ENCODE measurements at regions not wholly inside any gene's neighbourhood (a gene's known extent, or its start where the extent isn't known, plus 50 kb on each side); places are given as distances from the start of the nearest gene placed in this dataset.

DNA sequence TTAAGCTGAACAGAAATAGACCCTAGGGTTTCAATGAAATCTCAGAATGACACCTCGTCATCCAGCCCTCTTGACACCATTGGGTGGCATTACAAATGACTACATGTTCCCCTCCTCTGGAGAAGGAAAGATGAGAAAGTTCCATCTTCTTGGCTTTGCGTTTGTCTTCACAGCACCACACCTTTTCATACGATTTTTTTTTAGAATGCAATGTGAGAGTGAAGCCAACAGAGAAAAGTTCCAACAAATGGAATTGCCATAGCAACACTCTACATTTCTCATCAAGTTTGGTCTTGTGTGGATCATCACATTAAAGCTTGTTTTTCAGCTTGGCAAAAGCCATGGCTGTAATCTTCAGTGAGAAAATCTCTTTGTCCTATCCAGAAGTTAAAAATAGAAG lies 183.4 kb upstream of the SNX7 start:
- DNase-seq: no peak

DNA sequence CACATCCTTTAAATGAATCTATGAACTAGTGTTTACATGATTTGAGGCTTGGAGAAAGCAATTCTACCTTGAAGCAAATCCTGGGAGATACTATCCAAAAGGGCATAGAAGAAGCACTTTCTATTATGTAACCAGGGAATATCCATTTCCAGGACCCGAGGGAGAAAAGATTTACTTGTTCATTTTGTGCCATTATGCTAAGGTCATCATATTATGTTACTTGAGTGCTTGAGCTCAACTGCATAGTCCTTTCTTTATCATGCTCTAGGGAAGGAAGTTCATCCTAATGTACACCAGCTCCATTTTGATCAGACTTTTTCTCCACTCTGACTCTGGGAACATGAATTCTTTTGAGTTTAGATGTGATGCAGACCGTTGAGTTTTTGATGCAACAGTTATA lies 188.6 kb upstream of the SNX7 start:
- DNase-seq: no peak

DNA sequence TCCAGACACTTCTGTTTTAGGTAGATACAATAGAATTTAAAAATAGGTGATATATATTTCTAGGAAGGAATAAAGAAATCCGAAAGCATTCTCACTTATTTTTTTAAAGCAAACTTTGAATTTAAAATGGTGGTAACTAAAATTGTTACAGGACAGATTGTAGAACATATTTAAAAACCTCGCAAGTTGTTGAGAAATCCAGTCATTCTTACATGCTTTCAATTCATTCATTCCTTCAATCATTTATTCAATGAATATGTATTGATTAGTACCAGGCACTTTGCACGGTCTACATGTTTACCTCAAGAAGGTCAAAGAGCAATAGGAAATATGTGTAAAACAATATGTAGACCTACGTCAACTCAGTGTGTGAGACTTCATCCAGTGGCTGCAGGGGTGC lies 189.9 kb upstream of the SNX7 start:
- DNase-seq: no peak

DNA sequence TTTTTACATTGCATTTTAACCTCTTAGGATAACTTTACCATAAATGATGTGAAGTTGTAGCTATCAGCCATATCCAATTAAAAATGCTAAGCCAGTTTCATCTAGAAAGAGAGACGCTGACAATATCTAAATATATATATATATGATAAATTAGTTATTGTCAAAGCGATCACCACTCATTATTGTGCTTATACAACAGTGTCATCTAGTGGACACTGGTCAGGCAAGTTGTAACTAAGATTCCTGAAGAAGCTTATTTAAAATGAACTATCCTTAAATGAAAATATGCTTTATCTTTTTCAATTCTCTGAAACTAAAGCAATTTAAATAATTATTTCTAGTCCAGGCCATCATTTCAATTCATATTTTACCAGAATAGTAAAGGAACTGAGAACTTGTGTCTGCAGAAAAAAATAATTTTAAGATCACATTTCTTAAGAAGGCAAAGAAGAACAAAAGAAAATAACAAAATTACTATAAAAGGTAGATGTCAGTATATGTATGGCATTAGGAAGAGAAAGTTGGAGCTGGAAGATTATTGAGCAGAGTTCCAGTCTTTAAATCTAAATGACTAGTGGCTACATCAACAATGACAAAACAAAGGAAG lies 193.3 kb upstream of the SNX7 start:
- DNase-seq: peak; percentile 85

DNA sequence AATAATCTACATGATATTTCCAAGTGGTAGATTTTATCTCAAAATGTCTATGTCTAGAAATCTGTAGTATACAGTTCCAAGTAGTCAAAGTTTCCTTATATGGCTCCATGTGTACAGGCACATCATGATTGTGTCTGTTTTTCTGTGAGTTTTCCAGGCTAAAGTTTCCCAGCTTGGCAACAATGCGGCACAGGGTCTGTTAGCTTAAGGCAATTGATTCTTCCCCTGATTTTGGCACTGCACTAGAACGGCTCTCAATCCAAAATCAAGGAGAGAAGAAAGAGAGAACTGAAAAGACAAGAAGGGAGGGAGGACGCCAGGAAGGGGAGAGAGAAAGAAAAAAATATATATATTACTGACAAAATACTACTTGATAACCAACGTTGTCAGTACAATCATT lies 193.9 kb upstream of the SNX7 start:
- no peak for DNase-seq

DNA sequence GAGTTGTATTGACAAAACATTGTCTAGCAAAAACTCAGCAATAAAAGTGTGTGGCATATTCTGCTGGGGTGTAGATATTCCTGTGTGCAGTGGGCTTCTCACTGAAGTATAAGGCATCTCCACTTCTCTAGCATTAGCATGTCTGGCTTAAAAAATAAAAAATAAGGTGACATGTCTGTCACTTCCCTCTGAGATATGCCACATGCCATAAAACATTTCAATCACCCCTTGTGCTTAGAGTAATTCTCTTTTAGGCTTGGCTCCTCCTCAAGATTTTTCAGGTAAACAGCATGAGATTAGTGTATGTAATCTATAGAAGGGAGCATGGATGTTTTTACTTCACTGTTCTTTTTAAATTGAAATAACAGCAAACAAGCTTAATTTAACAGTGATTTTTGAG lies 194.4 kb upstream of the SNX7 start:
- DNase-seq: no peak

DNA sequence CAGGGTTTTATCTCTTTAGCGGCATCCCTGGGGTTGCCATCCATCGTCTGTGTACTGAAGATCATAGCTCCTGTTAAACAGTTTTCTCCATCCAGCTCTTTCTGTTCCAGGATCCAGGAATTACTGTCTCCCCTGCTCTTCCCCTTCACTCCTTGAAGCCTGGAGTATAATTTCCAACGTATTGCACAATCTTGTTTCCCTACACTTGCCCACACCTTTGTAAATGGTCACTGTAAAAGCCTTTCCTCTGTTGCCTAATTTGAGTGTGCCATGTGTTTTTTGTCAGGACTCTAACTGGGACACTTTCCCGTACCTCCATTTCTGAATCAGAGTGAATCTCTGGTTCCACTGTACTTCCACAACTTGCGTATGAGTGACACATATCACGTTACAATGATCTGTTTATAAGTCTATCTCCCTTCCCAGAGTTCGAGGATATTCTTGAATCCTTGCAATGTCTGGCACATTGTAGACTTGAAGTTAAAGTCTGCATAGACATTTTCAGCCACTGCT lies 199.6 kb upstream of the SNX7 start:
- DNase-seq: no peak

DNA sequence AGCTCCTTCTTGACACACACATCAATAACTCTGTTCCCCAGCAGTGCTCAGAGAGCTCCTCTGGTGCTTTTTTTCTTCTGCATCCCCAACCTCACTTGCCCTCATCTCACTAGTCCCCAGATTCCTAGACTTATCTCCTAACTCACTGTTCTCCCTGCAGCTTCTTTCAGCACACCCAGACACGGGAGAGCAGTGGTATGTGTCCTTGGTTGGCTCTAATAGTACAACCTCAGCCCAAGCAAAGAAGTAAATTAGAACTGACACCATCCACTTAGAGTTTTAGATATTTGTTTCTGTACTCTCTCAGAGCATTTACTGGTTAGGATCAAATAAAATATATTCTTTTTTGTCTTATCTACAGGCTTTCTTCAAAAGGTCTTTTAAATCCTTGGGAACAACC lies 201.4 kb upstream of the SNX7 start:
- no peak for DNase-seq

DNA sequence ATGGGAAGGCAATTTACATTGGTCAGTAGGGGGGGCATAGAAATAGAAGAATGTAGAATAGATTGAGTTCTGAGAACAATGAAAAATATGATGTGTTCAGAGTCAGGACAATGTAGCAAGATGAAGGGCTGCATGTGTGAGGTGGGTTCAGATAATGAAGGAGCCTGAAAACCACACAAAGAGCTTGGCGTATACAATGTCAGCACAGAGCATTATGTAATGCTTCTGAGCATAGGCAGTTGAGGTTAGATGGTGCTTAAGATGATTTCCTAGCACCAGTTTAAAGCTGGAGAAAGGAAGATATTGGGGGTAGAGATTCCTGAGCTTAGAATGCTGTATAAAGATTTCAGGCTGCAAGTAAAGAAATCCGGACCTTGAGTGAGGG lies 202.0 kb upstream of the SNX7 start:
- DNase-seq: no peak

DNA sequence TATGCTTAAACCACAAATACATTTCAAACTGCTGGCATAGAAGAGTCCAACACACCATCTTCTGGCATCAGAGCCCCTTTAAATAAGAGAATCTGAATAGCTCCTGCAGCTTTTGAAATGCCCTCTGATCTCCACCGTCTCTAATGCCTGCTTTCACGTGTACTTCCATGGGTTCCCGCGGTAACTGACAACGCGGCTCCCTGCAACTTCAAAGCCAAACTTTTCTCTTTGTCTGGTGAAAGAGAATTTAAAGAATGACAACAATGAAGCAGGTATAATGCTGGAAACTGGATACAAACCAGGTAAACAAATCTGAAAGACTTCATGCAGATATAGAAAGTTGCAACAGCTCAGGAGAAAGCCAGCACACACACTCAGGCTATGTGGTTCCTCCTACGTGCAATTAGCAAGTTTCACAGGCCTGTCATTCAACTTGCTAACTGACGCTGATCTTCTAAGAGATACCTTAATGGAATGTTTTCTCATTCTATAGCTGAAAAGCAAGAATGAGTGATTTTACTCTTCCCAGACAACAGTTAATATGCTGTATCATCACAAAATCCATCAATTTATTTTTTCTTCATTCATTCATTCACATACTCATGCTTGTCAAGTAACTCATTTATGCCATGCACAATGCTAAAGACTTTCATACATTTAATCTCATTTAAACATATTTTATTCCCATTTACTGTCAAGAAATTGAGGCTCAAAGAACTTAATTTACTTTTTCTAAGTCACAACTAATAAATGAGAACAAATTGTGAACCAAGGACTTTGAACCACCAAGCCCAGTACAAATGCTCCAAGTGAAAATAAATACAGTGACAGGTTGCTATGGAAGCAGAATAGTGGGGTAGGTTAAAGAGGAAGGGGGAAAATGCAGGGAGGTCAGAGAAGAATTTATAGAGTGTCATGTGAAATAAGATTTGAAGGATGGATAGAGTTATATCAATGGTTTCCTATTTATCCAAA lies 202.7 kb upstream of the SNX7 start:
- DNase-seq: no peak

DNA sequence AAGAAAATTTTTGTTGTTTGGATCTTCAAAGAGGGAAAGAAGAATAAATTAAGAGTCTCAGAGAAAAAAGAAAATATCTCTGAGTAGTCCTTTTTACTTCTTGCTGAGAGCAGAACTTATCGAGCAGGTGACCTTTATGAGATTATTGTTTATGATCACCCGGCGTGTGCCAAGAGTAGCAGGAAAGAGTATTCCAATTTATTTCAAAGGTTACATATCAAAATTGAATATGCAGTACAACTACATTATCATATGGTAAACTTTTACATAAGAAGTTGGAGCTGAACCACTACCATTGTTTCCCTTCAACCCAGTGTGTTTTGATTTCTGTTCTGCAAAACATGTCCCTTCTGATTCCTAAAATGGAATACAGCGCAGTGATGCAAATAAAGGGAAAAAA lies 204.3 kb upstream of the SNX7 start:
- DNase-seq: no peak

DNA sequence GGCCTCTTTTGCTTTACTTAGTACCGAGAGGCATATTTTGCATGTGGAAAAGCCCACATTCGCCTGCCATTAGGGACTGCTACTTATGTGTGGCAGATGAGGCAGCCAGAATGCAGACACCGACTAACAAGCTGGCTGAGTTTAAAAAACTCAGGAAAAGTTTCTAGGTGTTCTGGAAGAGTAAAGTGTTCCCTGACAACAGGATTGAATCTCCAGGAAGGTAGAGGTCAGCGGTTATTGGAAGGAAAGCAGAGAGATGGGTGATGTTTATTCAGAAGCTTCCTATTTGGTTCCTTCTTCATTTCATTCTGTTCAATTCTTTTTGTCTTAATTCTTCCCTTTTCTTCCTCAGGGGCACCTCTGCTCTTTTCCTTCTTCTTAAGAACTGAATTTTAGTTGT lies 206.9 kb upstream of the SNX7 start:
- DNase-seq: no peak

DNA sequence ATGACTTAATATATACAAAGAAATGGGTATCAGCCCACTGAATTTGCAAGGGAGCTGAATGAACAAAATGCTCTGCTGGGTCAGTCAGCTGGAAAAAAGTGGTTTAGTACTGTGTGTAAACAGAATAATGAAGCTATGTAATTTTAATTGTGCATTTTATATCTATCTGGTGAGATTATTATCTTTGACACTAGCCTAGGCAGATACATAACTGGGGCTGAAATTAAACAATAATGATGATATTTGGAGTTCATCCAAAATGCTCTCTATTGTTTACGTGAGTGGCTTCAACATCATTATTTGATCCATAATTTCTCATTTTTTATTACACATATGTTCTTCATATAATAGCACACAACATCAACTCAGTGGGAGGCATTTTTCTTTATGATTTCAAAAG lies 208.5 kb upstream of the SNX7 start:
- DNase-seq: no peak

DNA sequence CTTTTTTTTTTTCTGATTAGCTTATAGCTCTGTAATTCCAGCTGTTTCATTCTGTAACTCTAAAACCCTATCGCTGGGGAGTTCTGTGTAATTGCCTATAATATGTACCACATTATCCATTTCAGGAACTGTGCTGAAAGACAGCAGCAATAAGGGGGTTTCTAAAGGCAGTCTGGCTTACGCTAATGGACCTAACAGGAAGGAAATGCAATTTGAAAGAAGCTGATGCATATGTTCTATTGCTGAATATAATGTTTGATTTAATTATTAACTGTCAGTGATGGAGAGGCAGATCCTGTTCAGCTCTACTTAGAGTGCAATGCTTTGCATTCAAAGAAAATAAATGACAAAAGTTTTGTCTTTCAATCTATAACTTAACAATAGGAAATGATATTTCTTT lies 209.4 kb upstream of the SNX7 start:
- DNase-seq: no peak

DNA sequence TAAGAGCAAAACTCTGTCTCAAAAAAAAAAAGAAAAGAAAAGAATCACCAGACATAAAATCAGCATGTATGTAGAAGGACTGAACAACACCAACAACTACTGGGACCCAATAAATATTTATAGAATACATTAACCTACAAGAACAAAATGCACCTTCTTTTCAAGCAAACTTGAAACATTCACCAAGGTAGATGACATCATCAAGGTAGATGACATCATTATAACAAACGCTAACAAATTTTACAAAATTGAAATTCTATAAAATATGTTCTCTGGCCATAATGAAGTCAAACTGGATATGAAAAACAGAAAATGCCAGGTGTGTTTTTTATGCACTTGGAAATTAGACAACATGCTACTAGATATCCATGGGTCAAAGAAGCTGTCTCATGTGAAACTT lies 220.2 kb upstream of the SNX7 start:
- DNase-seq: no peak

DNA sequence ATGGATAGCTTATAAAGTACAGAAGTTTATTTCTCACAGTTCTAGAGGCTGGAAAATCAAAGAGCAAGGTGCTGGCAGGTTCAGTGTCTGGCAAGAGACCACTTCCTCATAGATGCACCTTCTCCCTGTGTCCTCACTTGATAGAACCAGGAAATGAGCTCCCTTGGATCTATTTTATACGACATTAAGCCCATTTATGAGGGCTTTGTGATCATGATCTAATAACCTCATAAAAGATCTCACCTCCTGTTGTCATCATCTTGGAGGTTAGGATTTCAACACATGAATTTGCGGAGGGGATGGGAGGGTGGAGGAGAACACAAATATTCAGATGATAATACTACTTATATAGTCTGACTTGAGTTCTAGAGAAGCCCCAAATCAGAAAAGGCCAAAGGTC lies 222.1 kb upstream of the SNX7 start:
- DNase-seq: no peak

DNA sequence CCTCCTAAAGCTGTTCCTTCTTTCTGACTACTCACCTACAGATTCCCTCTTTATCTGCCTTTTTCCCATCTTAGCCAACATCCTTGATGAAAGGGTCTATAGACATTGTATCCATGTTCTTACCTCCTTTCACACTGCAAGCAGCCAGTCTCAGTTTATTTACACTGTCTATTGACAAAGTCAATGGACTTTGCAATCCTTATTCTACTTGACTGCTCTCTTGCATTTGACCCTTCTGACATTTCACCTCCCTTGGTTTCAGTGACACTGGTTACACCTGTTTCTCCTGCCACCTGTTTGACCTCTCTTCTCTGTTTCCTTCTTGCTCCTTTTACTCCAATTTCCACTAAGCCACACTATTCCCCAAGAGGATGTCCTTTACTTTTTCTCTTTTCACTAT lies 224.0 kb upstream of the SNX7 start:
- DNase-seq: no peak

DNA sequence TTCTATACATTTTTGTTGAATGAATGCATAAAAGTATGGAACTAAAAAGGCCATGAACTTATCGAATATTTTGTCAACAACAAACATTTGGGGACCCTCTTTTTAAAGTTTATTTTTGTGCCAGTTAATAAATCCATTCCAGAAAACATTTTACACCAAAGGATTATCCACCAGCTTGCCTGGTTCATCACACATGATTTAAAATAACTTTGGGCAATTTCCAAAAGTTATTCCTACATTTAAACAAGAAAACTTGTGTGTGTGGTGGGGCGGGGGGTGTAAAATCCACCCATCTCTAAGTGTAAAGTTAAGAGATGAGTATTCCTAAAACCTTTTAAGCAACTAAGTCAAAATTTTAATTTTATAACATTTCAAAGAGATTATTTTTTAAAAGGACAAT lies 224.5 kb upstream of the SNX7 start:
- DNase-seq: no peak

DNA sequence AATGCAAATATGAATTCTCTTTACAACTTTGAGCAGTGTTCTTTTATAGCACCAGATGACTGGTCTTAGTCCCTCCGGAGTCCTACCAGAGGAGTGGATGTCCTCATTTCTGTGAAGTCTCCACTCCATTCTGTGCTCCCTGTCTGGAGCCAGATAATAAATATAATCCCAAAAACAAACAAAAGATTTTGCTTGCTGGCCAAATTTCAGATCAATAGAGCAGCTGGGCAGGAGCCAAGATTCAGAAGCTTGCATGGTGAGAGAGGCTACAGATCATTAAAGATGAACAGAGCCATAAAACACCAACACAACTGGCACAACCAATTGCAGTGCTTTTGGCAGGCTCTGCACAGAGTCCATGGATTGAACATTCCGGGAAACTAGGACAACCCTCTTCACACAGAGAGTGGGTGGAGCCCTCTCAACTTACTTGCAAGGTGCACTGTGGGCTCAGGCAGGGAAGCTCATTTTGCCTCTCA lies 231.5 kb upstream of the SNX7 start:
- no peak for DNase-seq

DNA sequence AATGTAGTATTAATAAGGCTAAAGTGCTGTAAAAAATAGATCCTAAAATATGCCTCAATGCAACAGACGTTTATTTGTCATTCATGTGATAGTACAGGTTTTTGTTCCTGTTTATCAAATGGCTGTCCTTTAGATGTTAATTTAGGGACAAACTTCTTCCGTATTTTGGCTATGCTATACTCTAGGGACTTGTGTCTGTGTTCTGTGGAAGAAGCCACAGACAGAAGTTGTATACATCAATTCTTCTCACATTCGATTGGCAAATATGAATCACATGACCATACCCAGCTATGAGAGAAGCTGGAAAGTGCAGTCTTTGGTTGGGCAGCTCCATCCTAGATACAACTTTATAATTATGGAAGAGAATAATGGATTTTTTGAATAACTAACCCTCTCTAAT lies 232.7 kb upstream of the SNX7 start:
- no peak for DNase-seq

DNA sequence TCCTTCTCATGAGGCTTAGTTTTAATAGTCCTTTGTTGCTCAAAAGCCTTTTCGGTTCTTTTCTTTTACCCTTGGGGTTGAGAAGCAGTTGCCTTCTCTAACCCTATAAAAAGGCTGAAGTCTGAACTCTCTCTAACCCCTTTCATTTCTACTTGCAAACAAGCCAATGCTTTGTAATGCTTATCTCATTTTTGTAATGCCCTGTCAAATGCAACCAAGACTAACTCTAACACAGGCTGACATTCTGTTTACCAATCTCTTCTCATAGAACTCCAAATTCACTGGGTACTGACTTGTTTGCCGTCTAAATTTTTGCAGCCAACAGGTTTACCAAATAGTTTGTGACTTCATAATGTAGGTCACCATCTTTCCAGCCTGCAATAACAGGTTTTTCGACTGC lies 233.9 kb upstream of the SNX7 start:
- DNase-seq: no peak

DNA sequence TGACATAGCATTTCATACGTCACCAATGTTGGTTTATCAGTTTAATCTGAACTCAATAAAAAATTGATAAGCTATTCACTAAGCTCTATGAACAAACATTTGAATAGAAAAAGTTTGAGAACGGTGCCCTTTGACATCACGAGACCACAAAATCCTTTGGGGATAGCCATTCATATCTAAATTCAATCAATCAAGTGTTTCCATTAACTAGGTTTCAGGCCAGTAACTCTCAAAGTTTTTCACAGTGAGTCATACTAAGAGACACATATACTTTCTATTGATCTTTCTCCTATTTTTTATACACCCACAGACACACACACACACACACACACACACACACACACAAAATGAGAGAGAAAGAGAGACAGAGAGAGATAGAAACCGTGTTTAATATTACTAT lies 235.4 kb upstream of the SNX7 start:
- no peak for DNase-seq

DNA sequence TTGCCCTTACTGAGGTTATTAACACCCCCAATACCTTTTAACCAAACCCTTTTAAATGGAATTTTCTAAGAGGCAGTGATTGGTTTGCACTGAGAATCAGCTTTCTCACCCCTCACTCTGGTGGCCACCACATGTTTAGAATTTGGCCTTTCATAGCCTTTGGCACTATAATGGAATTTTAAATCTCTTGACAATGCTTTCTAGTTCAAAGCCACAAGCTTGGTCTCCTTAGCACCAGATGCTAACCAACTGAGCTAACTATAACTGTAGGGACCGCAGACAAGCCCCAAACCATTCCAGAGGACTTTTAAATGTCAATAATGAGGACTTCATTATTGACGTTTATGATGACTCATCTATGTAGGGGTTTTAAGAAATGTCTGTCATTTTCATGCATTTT lies 238.7 kb upstream of the SNX7 start:
- DNase-seq: no peak

DNA sequence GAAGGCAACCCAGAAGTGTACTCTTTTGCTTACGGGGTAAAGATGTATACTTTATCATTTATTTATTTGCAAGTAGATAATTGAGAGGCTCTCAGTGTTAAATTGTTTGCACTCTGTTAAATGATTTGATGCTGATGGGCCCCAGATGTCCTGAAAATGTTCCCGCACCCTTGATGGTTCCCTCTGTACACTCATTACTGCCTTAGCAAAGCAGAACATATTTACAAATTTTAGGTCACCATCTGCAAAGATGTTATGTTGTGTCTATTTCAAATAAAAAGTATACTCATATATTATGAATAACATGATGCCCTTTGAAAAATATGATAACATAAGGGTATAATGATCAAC lies 240.5 kb upstream of the SNX7 start:
- no peak for DNase-seq

Data from eye (tissue), 1 donor.